ENCODE measurements at regions not wholly inside any gene's neighbourhood (a gene's known extent, or its start where the extent isn't known, plus 50 kb on each side); places are given as distances from the start of the nearest gene placed in this dataset.

DNA sequence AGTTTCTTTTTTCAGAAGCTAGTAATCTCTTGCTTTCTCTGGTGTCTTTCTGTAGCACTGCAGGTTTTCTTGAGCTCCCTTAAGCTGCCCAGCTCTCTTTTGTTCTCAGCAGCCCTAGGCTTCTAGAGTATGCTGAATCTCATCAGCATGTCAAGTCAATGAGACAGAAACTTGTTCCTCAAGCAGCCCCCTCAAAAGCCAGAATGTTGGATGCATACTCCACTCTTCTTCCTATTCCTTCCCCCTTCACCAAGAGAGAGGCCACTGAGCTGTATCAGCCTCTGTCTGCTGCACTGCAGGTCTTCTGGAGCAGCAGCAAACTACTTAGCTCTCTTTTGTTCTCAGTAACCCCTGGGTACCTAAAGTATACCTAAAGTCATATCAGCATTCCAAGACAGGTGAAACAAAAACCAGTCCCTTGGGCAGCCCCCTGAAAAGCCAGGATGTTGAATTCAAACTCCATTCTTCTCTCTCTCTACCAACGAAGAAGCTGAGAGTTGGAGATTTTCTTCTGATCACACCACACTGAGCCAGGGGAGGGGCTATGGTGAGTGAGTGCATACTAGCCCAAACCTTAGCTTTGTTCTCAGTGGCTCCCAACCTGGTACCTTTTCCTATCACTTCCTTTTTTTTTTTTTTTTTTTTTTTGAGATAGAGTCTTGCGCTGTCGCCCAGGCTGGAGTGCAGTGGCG is 73.3 kb upstream of the WAC start:
- intact Hi-C loops (cut with DNase I, micrococcal nuclease): no loop called here
- DNase-seq (no peak), ATAC-seq (no peak)
- TF ChIP-seq, protein P1, sequence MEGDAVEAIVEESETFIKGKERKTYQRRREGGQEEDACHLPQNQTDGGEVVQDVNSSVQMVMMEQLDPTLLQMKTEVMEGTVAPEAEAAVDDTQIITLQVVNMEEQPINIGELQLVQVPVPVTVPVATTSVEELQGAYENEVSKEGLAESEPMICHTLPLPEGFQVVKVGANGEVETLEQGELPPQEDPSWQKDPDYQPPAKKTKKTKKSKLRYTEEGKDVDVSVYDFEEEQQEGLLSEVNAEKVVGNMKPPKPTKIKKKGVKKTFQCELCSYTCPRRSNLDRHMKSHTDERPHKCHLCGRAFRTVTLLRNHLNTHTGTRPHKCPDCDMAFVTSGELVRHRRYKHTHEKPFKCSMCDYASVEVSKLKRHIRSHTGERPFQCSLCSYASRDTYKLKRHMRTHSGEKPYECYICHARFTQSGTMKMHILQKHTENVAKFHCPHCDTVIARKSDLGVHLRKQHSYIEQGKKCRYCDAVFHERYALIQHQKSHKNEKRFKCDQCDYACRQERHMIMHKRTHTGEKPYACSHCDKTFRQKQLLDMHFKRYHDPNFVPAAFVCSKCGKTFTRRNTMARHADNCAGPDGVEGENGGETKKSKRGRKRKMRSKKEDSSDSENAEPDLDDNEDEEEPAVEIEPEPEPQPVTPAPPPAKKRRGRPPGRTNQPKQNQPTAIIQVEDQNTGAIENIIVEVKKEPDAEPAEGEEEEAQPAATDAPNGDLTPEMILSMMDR (IDR thresholded peaks at IDR 0.05): no peak
- Histone ChIP-seq H3K9me3 (no peaks in the 10 kb centered on the region), H3K36me3 (ENCODE audit: low read depth) (no peaks in the 10 kb centered on the region), H3K4me1 (ENCODE audit: low read depth) (no peaks in the 10 kb centered on the region), H3K4me3 (no peak overlapping the region)

DNA sequence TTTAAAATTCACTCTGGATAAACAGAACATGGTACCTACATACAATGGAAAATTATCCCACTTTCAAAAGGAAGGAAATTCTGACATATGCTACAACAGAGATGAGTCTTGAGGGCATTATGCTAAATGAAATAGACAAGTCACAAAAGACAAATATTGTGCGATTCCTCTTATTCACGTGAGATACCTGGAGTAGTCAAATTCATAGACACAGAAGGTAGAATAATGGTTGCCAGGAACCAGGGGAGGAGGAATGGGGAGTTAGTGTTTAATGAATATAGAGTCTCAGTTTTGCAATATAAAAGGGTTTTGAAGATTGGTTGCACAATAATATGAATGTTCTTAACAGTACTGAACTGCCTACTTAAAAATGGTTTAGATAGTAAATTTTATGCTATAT is 69.8 kb upstream of the WAC start:
- Histone ChIP-seq H3K4me1 (ENCODE audit: low read depth) (no peaks in the 10 kb centered on the region), H3K9me3 (no peaks in the 10 kb centered on the region), H3K36me3 (ENCODE audit: low read depth) (no peaks in the 10 kb centered on the region), H3K4me3 (no peak overlapping the region)
- no peak for DNase-seq
- intact Hi-C loops (cut with DNase I, micrococcal nuclease): no loop called here
- TF ChIP-seq, protein P1 (IDR thresholded peaks at IDR 0.05): no peak
- ATAC-seq: no peak

DNA sequence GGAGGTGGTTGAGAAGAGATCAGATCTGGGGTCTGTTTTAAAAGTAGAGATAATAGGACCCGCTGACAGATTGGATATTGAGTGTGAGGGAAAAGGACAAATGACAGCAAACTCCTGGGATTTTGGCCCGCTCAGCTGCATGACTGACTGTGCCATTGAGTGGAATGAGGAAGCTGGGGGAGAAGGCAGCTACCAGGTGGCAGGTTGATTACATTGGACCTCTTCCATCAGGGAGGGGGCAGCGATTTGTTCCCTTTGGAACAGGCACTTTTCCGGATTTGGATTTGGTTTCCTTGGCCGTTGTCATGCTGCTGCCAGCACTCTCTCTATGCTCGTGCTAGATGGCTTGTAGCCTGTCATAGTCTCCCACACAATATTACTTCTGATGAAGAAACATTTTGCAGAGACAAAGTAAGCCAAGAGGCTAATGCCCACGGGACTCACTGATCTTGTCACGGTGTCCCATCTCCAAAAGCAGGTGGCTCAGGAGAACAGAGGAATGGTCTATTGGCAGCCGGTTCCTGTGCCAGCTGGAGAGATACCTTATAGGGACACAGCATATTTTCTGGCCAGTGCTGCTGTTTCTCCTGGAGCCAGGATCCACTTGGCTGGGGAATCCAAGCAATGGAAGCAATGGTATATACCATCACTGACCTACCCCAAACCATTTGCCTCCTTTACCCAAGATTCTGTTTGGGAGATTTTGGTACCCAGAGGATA is 69.1 kb upstream of the WAC start:
- peak in 2 of 3 donors; percentile 34 to 51 for DNase-seq
- intact Hi-C loops (cut with DNase I, micrococcal nuclease): no loop called here

DNA sequence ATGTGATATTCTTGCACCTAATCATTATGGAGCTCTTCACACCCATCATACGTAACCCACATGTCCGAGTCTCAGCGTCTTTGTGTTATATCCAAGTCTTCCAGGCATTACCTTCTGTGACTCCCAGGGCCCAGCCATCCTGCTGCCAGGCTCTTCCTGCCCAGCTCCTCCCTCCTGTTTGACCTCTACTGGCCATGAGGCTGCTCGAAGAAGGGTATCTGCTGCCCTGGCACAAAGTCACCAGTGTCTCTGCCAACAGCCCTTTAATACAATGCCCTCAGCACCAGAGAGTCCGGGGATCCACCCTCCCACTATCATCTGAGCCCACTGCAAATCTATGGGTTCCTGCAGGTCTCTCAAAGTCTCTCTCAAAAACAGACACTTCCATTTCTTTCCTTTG is 65.3 kb upstream of the WAC start:
- no peaks in the 10 kb centered on the region for H3K4me1 ChIP-seq (ENCODE audit: low read depth)
- intact Hi-C loops (cut with DNase I, micrococcal nuclease): no loop called here
- TF ChIP-seq, protein P1 (IDR thresholded peaks at IDR 0.05): no peak

More for the DNA sequence above, 69.1 kb upstream of the WAC start:
- Histone ChIP-seq H3K9me3 (no peaks in the 10 kb centered on the region), H3K4me3 (no peak overlapping the region), H3K4me1 (ENCODE audit: low read depth) (no peaks in the 10 kb centered on the region), H3K36me3 (ENCODE audit: low read depth) (no peaks in the 10 kb centered on the region)
- TF ChIP-seq, protein P1 (IDR thresholded peaks at IDR 0.05): no peak
- ATAC-seq: peak; percentile 94

DNA sequence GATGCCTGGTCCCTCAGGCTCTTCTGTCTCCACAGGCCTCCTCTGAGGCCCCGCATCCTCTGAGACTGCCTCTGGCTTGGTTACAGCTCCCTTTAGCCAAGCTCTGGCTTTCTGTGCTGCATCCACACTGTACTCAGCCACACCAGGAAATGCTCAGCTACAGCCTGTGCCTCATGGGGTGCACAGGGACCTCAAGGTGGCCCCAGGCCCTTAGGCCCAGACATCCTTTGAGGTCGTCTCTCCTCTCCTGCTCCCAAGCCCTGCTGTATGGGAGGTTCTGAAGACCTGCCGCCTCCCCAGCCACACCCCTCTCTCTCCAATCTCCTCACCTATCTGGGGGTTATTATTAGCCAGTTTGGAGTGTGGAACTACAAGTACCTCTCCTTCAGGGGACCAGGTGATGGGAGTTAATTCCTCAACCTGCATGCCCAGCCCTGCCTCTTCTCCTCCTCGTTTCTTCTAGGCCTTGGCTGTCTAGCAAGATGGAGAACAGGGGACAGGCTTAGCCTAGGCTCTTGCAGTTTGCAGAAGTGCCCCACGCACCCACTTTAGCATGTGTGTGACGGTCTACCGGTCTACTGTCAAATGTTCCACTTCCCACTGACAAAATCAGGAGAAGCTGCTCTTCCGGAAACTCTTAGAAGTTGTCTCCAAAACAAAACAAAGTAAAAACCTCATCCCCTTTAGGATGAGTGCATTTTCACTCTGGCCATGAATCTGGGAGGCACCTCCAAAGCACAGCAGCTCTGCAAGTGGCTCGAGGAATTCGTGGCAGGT is 64.0 kb upstream of the WAC start:
- TF ChIP-seq, protein P1 (IDR thresholded peaks at IDR 0.05): no peak
- no peak for ATAC-seq
- H3K4me3 ChIP-seq: no peak overlapping the region
- H3K4me1 ChIP-seq (ENCODE audit: low read depth): no peaks in the 10 kb centered on the region
- no peaks in the 10 kb centered on the region for H3K36me3 ChIP-seq (ENCODE audit: low read depth)
- no peak for DNase-seq
- no peaks in the 10 kb centered on the region for H3K9me3 ChIP-seq
- intact Hi-C loops (cut with DNase I, micrococcal nuclease): no loop called here

More for the DNA sequence above, 65.3 kb upstream of the WAC start:
- DNase-seq: no peak
- no peak overlapping the region for H3K4me3 ChIP-seq
- ATAC-seq: no peak
- H3K9me3 ChIP-seq: no peaks in the 10 kb centered on the region
- no peaks in the 10 kb centered on the region for H3K36me3 ChIP-seq (ENCODE audit: low read depth)

Measured in mucosa of descending colon (tissue), 3 donors.